HG02943 (cell line): ENCODE measurements at regions not wholly inside any gene's neighbourhood (a gene's known extent, or its start where the extent isn't known, plus 50 kb on each side); places are given as distances from the start of the nearest gene placed in this dataset.

ENCODE experiments used
- ATAC-seq: cut with Tn5 transposase; IDR thresholded peaks from one replicate; pipeline ENCODE4 v1.9.1; 2021; ENCODE audit warnings: mild to moderate bottlenecking, low read depth, moderate library complexity; ENCODE audit not compliant: unreplicated experiment

DNA sequence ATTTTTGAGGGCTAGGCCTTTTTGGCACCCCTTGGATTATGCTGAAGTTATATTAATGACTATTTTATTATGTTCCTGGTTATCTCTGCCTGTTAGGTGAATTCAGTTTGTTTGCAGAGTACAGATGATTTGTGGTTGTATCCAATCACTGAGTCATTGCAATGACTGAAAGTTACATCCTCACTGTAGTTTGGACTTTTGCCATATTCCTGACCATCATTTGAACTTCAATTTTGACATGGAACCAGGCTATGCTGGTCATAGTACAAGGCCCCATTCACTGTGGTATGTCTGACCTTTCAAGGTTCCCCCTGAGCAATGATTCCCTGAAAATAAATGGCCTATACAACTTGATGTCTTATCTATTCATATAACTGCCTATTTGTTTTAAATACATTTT, 621.0 kb downstream of the CCER1 start:
- no peak for ATAC-seq

DNA sequence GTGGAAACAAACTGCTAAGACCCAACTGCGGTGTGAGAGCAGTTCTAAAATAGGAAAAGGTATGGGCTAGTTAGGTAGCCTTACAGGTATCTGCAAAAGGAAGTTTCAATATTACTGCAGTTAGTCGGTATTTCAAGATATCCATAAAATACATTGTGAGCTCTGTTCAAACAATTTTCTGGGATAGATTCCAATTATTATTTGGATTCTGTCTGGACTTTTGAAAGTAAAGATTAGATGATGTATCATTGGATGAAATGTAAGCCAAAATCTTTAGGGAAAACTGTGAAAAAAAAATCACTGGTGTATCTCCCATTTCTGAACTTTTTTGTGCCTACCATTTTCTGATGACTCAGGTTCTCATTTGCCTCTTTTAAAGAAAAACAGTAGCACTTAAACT, 621.6 kb downstream of the CCER1 start:
- ATAC-seq = no peak

DNA sequence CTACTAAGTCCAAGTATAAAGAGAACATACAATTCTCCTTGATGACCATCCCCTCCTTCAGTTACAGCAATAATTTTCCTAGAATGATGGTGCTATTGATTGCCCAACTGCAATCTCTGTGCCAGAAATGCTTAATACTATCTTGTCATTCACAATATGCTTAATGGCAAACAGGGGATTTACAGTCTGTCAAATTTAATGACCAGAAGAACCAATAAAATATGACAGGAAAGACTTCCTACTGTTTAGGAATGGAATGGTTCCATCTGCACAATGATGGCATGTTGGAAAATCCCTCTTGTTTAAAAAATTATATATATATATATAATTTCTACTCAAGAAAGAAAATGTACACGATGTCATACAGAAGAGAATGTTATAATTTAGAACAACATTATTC, 623.2 kb downstream of the CCER1 start:
- ATAC-seq = no peak

DNA sequence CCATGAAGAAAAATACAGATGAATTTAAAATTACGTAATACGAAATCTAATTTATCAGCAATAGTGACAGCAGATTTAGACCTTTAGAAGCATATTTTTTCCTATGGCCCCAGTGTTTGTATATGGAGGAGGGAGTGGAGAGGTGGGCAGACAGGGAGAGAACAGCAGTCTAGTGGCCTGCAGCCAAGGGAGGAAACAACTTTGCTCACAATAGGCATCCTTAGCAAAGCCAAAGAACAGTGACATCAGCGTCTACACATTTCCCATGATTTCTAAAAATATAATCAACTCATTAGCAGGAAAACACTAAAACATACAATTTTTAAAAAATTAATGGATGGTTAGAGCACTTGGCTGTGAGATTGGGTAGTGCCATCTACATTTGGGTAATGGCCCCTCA, 622.6 kb upstream of the ATP2B1 start:
- ATAC-seq = no peak

DNA sequence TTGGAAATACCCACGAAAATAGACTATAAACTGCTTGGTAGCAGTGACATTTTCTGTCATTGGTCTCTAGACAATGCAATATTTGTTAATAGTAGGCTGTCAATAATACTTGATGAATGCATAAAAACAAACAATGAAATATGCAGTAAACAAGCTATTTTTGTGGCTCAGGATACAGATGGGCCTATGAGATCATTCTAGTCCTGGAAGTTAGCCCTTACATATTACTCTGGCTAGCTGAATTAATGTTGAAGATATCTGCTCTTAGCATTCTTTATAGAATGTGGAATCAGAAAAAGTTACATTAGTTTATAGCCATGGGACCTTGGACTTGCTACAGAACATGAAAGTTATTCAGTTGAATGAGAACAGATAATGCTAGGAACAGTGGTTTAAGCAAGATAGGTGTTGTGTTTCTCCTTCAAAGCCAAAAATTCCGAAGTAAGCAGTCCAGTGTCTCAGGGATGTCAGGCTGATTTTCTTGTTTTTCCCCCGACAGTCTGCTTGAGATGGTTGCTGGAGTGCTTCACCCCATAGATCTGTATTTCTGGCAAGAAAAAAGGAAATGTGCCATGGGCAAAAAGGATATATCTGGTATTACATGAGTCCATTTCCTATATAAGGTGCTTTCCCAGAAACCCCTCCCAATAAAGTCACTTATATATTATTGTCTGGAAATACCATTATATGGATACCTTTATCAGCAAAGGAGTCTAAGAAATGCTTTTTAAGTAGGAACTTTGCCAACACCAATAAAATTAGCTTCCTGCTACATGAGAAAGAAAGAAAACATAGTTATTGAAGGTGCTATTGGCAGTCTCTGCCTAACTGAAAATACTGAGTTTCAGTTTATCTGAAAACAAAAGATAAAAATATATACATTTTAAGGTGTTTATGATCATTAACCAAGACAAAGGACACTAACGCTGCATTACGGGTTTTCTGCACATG, 619.4 kb upstream of the ATP2B1 start:
- no peak for ATAC-seq

DNA sequence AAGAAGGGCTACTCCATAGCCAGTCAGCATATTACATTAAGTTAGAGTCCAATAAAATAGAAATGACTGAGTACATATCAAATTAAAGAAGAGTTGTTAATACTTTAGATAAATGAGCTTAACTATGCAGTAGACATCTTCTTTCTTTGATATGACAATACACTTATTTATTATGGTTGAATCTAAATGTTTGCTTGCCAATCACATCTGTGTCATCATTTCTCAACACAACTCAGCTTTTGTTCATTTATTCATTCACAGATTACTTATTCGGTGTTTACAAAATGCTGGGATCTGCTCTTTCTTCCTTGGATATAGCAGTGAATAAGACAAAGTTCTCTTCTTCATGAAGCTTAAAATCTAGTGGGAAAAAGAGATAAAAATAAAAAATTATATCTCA, 614.6 kb upstream of the ATP2B1 start:
- ATAC-seq = no peak

DNA sequence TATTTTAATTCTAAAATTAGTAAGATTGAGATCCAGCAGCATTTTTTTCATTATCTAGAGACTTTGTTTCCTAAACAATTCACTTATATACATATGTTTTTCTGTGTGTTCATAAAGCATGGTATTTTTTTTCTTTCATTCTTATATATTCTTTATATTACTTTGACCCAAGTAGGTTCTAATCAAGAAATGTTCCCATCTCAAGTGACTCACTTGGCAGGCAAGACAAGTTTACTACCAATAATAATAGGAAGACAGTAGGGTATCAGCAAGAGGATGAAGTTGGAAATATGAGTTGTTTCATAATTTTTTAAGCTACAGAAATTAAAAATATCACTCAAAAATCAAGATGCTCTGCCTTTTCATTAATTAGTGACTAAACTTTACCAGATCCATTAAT, 613.4 kb upstream of the ATP2B1 start:
- ATAC-seq = no peak

DNA sequence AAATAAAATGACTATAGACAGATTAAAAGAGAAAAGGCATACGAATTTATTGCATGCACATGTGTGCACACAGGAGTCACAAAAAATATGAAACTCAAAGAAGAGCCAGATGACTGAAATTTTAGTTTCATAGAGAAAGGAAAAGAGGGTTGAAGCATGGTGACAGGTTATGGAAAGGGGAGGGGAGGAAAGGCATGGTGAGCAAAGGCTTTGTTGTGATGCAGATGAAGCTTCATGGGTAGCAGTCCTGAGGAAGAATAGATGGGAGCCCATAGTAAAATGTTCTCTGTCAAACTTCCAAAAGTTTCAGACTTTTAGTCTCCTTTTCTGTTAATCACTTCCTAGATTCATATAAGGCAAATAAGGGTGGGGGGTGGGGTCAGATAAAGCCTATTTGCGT, 612.7 kb upstream of the ATP2B1 start:
- ATAC-seq = no peak

DNA sequence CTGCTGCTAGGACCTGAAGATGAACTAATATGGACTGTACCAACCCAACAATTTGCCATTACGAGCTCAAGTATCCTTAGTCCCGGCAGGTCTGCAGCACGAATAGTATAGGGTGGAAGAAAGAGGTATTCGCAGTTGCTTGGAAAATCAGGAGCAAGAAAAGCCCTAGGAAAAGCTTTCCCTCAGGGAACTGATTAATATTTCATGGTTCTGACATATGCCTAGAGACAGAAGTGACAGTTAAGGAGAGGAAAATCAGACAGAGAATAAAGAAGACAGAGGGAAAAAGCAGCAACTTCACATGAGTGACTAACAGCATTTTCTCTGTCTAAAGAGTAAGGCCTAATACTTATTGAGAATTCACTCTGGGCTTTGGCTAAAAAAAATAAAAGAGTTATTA, 602.9 kb upstream of the ATP2B1 start:
- no peak for ATAC-seq

DNA sequence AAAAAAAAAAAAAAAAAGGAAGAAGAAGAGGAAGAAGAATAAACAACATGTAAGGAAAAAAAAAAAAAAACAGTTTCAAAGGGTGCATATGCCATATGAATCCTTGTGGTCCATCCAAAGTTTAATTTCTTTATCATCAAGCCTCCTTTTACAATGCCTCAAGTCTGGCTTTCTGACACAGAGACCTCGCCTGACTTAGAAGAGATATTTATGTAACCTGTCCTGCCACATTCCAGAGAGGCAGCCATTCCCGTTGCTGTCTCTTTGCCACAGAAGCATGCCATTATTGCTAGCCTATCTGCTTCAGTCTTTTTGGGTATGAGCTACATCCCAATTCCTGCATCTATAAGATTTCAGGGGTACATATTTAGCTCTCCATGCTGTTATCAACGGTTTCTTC, 596.7 kb upstream of the ATP2B1 start:
- no peak for ATAC-seq

DNA sequence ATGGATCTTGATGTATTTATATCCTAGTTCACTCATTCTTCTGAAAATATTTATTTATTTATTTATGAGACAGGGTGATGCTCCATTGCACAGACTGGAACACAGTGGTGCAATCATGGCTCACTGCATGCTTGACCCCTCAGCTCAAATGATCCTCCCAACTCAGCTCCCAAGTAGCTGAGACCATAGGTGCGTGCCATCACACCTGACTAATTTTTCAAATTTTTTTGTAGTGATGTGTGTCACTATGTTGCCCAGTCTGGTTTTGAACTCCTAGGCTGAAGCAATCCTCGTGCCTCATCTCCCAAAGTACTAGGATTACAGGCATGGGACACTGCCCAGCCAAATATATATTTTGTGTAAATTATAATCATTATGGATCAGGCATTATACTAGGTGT, 595.6 kb upstream of the ATP2B1 start:
- no peak for ATAC-seq

DNA sequence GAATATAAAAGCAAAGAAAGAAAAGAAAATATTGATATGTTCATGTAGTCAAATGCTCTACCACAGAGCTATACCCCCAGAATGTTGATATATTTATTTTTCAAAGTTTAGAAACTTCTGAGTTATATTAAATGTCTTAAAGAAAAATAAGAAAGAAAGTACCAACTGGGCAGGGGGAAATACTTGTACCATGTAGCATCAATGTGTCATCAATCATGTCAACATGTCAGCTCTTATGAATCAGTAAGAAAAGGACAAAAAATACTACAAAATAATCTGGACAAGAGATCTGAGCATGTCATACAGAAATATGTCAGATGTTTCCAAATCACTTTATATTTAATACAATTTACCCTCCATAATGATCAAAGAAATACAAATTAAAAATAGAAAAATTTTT, 595.1 kb upstream of the ATP2B1 start:
- ATAC-seq = no peak

DNA sequence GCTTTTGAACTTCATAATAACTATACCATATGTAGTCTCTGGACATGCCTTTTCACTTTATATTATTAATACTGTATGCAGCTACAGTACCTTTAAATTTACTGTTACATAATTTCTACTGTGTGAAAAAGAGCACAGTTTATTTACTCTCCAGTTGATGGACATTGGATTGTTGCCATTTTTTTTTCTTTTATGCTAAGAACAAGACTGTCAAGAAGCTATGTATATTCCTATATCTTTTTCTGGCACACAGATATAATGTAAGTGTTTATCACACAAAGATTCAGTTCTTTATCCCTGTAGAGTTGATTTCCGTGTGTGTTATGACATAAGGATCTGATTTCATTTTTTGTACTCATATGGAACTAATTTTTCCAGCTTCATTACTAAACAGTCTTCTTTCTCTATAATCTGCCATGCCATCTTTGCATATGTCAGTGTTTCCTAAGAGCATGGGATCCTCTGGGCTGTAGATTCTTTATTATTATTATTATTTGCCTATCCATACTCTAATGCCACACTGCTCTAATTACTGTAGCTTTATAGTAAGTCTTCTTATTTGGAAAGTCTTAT, 593.0 kb upstream of the ATP2B1 start:
- no peak for ATAC-seq

DNA sequence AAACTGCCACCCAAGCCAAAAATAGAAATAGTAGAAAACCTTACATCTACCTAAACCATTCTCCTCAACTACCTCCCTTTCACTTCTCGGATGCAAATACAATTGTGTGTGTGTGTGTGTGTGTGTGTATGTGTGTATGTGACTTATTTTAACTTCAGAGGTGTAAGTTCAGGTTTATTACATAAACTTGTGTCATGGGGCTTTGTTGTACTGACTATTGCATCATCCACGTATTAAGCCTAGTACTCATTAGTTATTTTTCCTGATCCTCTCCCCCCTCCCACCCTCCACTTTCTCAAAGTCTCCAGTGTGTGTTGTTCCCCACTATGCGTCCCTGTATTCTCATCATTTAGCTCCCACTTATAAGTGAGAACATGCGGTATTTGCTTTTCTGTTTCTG, 592.5 kb upstream of the ATP2B1 start:
- no peak for ATAC-seq

DNA sequence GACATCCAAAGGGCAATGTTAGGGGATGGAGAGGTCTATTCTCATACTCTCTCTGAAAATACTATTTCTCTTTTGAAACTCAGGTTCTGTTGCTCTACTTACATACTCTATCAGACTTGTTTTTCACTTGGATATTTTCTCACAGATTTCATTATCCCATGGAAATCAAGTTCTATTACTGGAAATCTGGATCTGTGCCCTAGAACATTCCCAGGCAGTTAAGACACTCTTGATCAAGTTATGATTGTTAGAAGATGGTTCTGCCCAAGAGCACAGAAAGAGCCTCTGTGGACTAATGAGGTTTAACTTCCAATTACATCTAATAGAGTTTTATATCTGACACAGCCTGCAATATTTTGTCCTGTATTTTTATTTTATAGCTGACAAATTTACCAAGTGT, 591.0 kb upstream of the ATP2B1 start:
- ATAC-seq = no peak

DNA sequence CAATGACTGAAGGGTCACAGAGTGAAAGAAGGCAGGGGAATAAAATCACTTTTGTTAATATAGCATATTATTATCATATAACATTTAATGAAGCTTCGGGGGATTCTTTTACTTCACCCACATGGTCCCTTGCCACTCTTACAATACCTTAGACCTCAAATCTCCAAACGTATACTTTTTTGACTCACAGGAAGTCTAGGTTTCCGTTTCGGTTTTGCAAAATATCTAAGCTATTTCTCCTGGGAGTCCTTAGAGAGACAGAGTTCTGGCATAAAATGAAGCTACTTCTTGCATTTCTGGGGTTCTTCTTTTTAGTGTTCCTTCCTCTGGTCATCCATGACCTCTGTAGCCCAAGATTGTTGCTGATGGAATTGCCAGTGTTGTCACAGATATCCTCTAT, 590.5 kb upstream of the ATP2B1 start:
- peak; percentile 97 for ATAC-seq

DNA sequence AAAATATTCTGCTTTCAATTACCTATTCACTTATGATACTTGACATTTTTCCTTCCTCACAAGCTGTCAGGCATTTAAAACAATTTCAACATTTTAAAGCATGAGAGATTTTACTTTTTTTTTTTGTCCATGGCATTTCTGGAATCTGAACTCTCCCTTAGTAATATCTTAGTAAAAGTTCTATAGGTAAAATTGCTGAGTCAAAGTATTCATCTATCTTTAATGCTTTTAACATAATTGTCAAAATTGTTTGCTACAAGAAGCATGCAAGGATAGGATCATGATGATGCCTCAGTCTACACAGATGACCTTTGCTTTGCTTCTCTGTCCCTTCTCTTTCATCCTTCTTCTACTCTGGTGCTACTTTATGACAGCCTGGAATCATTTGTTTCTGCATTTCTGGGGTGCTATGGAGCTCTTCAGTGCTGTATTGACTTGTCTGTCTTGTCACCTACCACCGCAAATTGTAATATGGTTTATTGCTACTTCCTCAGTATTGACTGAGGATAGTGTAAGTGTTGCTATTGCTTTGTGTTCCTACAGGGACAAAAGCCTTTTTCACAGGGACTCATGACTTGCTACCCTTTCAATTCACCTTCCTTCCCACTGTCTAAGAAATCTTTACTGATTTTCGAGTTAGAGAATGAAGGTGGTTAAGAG, 589.8 kb upstream of the ATP2B1 start:
- ATAC-seq = no peak

DNA sequence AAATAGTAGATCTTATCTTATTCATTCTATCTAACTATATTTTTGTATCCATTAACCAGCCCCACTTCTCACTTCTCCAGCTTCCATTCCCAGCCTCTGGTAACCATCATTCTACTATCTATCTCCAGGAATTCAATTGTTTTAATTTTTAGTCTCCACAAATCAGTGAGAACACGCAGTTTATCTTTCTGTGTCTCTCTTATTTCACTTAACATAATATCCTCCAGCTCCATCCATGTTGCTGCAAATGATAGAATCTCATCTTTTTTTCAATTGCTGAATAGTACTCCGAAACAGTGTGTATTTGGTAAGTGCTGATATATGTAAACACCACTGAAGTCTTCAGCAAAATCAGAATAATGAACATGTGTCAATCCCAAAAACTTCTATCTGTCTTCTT, 587.2 kb upstream of the ATP2B1 start:
- ATAC-seq = no peak

DNA sequence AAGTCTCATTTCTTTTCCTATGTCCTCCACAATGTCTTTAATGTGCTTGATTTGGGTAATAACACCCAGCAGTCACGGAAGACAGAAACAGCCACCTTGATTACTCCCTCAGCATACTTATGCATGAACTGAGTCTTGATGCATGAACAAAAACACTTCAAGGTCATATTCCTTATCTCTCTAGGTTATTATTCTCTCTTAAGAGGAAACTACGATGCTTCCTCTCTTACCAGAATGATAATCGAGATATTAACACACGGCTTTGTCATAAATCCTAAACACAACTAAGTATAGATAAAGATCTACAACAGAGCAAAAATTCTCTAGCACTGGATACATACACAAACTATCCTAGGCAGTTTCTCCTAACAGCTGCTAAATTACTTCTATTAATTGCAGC, 583.5 kb upstream of the ATP2B1 start:
- ATAC-seq = no peak

DNA sequence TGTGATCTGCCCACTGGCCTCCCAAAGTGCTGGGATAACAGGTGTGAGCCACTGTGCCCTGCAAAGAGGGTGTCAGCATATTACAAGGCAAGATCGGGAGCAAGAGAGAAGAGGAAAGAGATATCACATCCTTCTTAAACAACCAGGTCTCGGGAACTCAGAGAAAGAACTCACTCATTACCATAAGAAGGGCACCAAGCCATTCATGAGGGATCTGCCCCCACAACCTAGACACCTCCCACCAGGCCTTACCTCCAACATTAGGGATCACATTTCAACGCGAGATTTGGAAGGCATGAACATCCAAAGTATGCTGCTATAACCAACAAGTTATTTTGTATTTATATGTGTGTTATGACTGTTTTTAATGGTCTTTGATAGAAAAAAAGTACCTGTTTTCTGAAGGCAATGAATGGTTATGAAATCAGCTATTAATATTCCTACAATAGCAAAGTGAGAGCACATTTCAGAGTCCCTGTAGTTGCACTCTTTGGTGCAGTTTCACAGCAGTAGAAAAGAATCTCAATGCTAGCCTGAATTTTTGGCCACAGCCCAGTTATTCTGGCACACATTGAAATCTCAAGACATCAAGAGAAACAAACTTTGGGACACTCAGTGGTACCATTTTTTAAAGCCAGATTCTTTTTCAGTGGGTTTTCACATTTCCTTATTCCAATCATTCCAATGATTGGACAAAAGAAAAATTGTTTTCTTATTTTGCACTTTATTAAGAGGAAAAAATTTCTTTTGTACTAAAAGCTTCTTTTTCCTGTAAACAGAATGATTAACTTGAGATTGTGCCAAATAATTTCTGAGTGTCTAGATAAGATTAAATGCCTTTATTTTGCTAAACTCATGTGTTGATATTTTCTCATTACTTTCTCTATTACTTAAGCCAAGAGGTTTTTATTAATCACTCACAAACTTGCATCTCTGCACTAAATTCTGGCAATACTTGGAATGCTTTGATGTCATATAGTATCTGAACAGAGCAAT, 582.6 kb upstream of the ATP2B1 start:
- ATAC-seq = no peak

DNA sequence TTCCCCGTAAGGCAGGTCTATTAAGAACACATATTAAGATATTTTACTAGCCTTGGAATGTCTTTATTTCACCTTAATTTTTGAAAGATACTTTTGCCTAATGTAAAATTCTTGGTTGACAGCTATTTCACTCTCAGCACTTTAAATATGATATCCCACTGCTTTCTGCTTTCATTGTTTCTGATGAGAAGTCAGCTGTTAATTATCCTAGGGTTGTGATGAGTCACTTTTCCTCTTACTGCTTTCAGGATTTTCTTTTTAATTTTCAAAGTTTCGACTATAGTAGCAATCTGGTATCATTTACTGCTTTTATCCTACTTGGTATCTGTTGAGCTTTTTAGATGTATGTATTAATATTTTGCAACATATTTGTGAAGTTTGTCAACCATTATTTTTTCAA, 578.9 kb upstream of the ATP2B1 start:
- no peak for ATAC-seq
